Mesenchymal stem cell (in vitro differentiated cells and primary cell): ENCODE measurements at regions not wholly inside any gene's neighbourhood (a gene's known extent, or its start where the extent isn't known, plus 50 kb on each side); places are given as distances from the start of the nearest gene placed in this dataset.

ENCODE experiments used
- DNase-seq: peaks from one replicate; pipeline ENCODE4 v3.0.0-alpha.2; 2013
- H2AFZ ChIP-seq: one replicate; pipeline ENCODE4 v1.6.1; 2013; ENCODE audit warnings: low read depth, mild to moderate bottlenecking, control low read depth, inconsistent platforms, low read length, moderate library complexity
- H2AK5ac ChIP-seq: 2 replicates; pipeline ENCODE4 v1.6.1; 2013; ENCODE audit warnings: low read length, moderate library complexity, mild to moderate bottlenecking, inconsistent platforms; ENCODE audit not compliant: severe bottlenecking
- H2BK120ac ChIP-seq: one replicate; pipeline ENCODE4 v1.6.1; 2013; ENCODE audit warnings: low read depth, mild to moderate bottlenecking, inconsistent platforms, low read length, moderate library complexity
- H2BK12ac ChIP-seq, 2 experiments: one replicate each; pipeline ENCODE4 v1.6.1; 2013; ENCODE audit warnings: inconsistent platforms in 2 of 2, low read length in 2 of 2, mild to moderate bottlenecking in 2 of 2, moderate library complexity in 2 of 2, control low read depth in 1 of 2
- H2BK15ac ChIP-seq: one replicate; pipeline ENCODE4 v1.6.1; 2013; ENCODE audit warnings: mild to moderate bottlenecking, low read depth, inconsistent platforms; ENCODE audit not compliant: poor library complexity, severe bottlenecking
- H2BK5ac ChIP-seq: 2 replicates; pipeline ENCODE4 v1.6.1; 2013; ENCODE audit warnings: low read depth, mild to moderate bottlenecking, low read length, control low read depth, inconsistent platforms; ENCODE audit not compliant: poor library complexity, severe bottlenecking
- H3K14ac ChIP-seq, 2 experiments: one replicate each; pipeline ENCODE4 v1.6.1; 2013; ENCODE audit warnings: inconsistent platforms in 2 of 2, low read length in 2 of 2, control low read depth in 1 of 2, mild to moderate bottlenecking in 1 of 2, moderate library complexity in 1 of 2
- H3K18ac ChIP-seq, 2 experiments: one replicate each; pipeline ENCODE4 v1.6.1; 2013; ENCODE audit warnings: inconsistent platforms in 2 of 2, low read length in 2 of 2, control low read depth in 1 of 2, low read depth in 1 of 2, mild to moderate bottlenecking in 1 of 2
- H3K23ac ChIP-seq, 2 experiments: one replicate each; pipeline ENCODE4 v1.6.1; 2013; ENCODE audit warnings: inconsistent platforms in 2 of 2, low read length in 2 of 2, mild to moderate bottlenecking in 2 of 2, moderate library complexity in 2 of 2, control low read depth in 1 of 2
- H3K27ac ChIP-seq: 2 replicates; pipeline ENCODE4 v1.5.1; 2013; ENCODE audit warnings: mild to moderate bottlenecking, moderate library complexity, low read length, control low read depth, inconsistent platforms; ENCODE audit not compliant: poor library complexity, severe bottlenecking
- H3K27me3 ChIP-seq, 2 experiments: 2 replicates each; pipeline versions ENCODE4 v1.6.1 to v1.7.0; 2013; ENCODE audit warnings: low read length in 2 of 2, mild to moderate bottlenecking in 2 of 2, moderate library complexity in 2 of 2, control low read depth in 1 of 2, inconsistent platforms in 1 of 2; ENCODE audit not compliant: control insufficient read depth in 1 of 2, insufficient read depth in 1 of 2
- H3K36me3 ChIP-seq, 2 experiments: 2 replicates each; pipeline versions ENCODE4 v1.6.1 to v1.7.0; 2013; ENCODE audit warnings: low read length in 2 of 2, control low read depth in 1 of 2, inconsistent platforms in 1 of 2, low read depth in 1 of 2, mild to moderate bottlenecking in 1 of 2; ENCODE audit not compliant: insufficient read depth in 2 of 2, control insufficient read depth in 1 of 2
- H3K4ac ChIP-seq, 2 experiments: one replicate each; pipeline ENCODE4 v1.6.1; 2013; ENCODE audit warnings: inconsistent platforms in 2 of 2, low read length in 2 of 2, mild to moderate bottlenecking in 2 of 2, moderate library complexity in 2 of 2, control low read depth in 1 of 2, low read depth in 1 of 2
- H3K4me1 ChIP-seq: 2 replicates; pipeline ENCODE4 v1.6.1; 2013; ENCODE audit warnings: low read depth, low read length, control low read depth; ENCODE audit not compliant: control insufficient read depth, insufficient read depth
- H3K4me2 ChIP-seq: 2 replicates; pipeline ENCODE4 v1.6.1; 2013; ENCODE audit warnings: low read length, mild to moderate bottlenecking, inconsistent platforms; ENCODE audit not compliant: poor library complexity, severe bottlenecking
- H3K4me3 ChIP-seq, 2 experiments: 2 replicates each; pipeline versions ENCODE4 v1.5.1 to v1.7.0; 2013; ENCODE audit warnings: low read length in 2 of 2, mild to moderate bottlenecking in 2 of 2, control low read depth in 1 of 2, low read depth in 1 of 2; ENCODE audit not compliant: insufficient read depth in 1 of 2
- H3K79me1 ChIP-seq: replicated peaks from 2 replicates; pipeline ENCODE4 v1.6.1; 2013; ENCODE audit warnings: mild to moderate bottlenecking, control low read depth, low read length, inconsistent platforms; ENCODE audit not compliant: poor library complexity, severe bottlenecking
- H3K9ac ChIP-seq: 2 replicates; pipeline ENCODE4 v1.7.0; 2013; ENCODE audit warnings: mild to moderate bottlenecking, low read length, moderate library complexity
- H3K9me3 ChIP-seq: 2 replicates; pipeline ENCODE4 v1.7.0; 2013; ENCODE audit warnings: mild to moderate bottlenecking, low read length; ENCODE audit not compliant: control insufficient read depth
- H4K8ac ChIP-seq: one replicate; pipeline ENCODE4 v1.6.1; 2013; ENCODE audit warnings: inconsistent platforms, mild to moderate bottlenecking, low read length, moderate library complexity
- H4K91ac ChIP-seq: one replicate; pipeline ENCODE4 v1.6.1; 2013; ENCODE audit warnings: mild to moderate bottlenecking, low read length, inconsistent platforms
- WGBS: methylation state at CpG from one replicate; pipeline ENCODE4 v1.1.7; 2013; ENCODE audit warnings: mixed read lengths; 5-methylcytosine and 5-hydroxymethylcytosine counted together

- Histone ChIP-seq H3K27ac (no peak overlapping the region), H3K36me3 (no peaks in the 10 kb centered on the region), H2AFZ (no peak overlapping the region), H2BK5ac (no peak overlapping the region), H3K4me2 (no peak overlapping the region), H4K91ac (no peak overlapping the region), H2AK5ac (no peak overlapping the region), H3K4ac (no peak overlapping the region), H3K9me3 (no peaks in the 10 kb centered on the region), H2BK120ac (no peak overlapping the region), H3K18ac (no peak overlapping the region), H3K14ac (no peak overlapping the region), H3K79me1 (no peaks in the 10 kb centered on the region), H3K27me3 (no peaks in the 10 kb centered on the region), H2BK12ac (no peak overlapping the region), H4K8ac (no peak overlapping the region), H3K4me1 (no peaks in the 10 kb centered on the region), H2BK15ac (no peak overlapping the region), H3K4me3 (no peak overlapping the region), H3K9ac (no peak overlapping the region), H3K23ac (no peak overlapping the region)
- DNase-seq, result no peak
- WGBS, result 91% methylated on average over 1 of the region's 2 CpGs
These were observed 183.4 kb upstream of the TANK start for GRCh38 chr2:160976797-160977196.

- WGBS, result no CpG with 5 or more reads among the region's 2 CpGs
- H3K9ac ChIP-seq, result no peak overlapping the region
These were observed 182.9 kb upstream of the TANK start for GRCh38 chr2:160977376-160977775.

GRCh38 chr2:160977854-160978253, 182.4 kb upstream of the TANK start:
- H3K36me3 ChIP-seq, result no peaks in the 10 kb centered on the region
- no peak overlapping the region for H2BK12ac ChIP-seq
- H2BK15ac ChIP-seq, result no peak overlapping the region
- H4K8ac ChIP-seq, result no peak overlapping the region
- DNase-seq, result no peak
- no peak overlapping the region for H3K14ac ChIP-seq
- no peak overlapping the region for H3K4me2 ChIP-seq
- H3K9me3 ChIP-seq, result no peaks in the 10 kb centered on the region
- H3K4me1 ChIP-seq, result no peaks in the 10 kb centered on the region
- H2AK5ac ChIP-seq, result no peak overlapping the region
- no peak overlapping the region for H3K4me3 ChIP-seq
- H4K91ac ChIP-seq, result no peak overlapping the region
- no peak overlapping the region for H3K27ac ChIP-seq
- no peak overlapping the region for H2BK5ac ChIP-seq
- no peak overlapping the region for H2AFZ ChIP-seq
- H3K9ac ChIP-seq, result no peak overlapping the region
- 99% methylated on average over 2 of the region's 2 CpGs for WGBS
- no peaks in the 10 kb centered on the region for H3K27me3 ChIP-seq
- no peak overlapping the region for H3K4ac ChIP-seq
- no peak overlapping the region for H3K23ac ChIP-seq
- H3K79me1 ChIP-seq, result no peaks in the 10 kb centered on the region
- no peak overlapping the region for H3K18ac ChIP-seq
- H2BK120ac ChIP-seq, result no peak overlapping the region

More at GRCh38 chr2:160977376-160977775, 182.9 kb upstream of the TANK start:
- Histone ChIP-seq H3K9me3 (no peaks in the 10 kb centered on the region), H3K4ac (no peak overlapping the region), H4K8ac (no peak overlapping the region), H2AK5ac (no peak overlapping the region), H2BK15ac (no peak overlapping the region), H4K91ac (no peak overlapping the region), H3K27me3 (no peaks in the 10 kb centered on the region), H3K23ac (no peak overlapping the region), H3K4me3 (no peak overlapping the region), H3K18ac (no peak overlapping the region), H3K4me2 (no peak overlapping the region), H2BK120ac (no peak overlapping the region), H2AFZ (no peak overlapping the region), H3K36me3 (no peaks in the 10 kb centered on the region), H3K27ac (no peak overlapping the region), H3K79me1 (no peaks in the 10 kb centered on the region), H2BK12ac (no peak overlapping the region), H2BK5ac (no peak overlapping the region), H3K14ac (no peak overlapping the region), H3K4me1 (no peaks in the 10 kb centered on the region)
- no peak for DNase-seq

GRCh38 chr2:160984426-160985077, 175.7 kb upstream of the TANK start:
- no peak overlapping the region for H3K23ac ChIP-seq
- no peak overlapping the region for H3K27ac ChIP-seq
- no peak for DNase-seq
- no peak overlapping the region for H4K8ac ChIP-seq
- H2BK12ac ChIP-seq, result no peak overlapping the region
- H3K9ac ChIP-seq, result no peak overlapping the region
- H3K79me1 ChIP-seq, result no peaks in the 10 kb centered on the region
- H3K18ac ChIP-seq, result no peak overlapping the region
- no peaks in the 10 kb centered on the region for H3K9me3 ChIP-seq
- no peak overlapping the region for H2BK5ac ChIP-seq
- no peak overlapping the region for H3K4ac ChIP-seq
- no peak overlapping the region for H4K91ac ChIP-seq
- no peak overlapping the region for H3K4me3 ChIP-seq
- H3K14ac ChIP-seq, result no peak overlapping the region
- H2AFZ ChIP-seq, result peak overlapping the region; percentile 14
- no peaks in the 10 kb centered on the region for H3K36me3 ChIP-seq
- WGBS, result 98% methylated on average over 3 of the region's 3 CpGs
- H2BK15ac ChIP-seq, result no peak overlapping the region
- no peak overlapping the region for H2BK120ac ChIP-seq
- no peaks in the 10 kb centered on the region for H3K27me3 ChIP-seq
- no peaks in the 10 kb centered on the region for H3K4me1 ChIP-seq
- no peak overlapping the region for H3K4me2 ChIP-seq
- no peak overlapping the region for H2AK5ac ChIP-seq
